IPS-NIHi11 (cell line): ENCODE measurements at regions not wholly inside any gene's neighbourhood (a gene's known extent, or its start where the extent isn't known, plus 50 kb on each side); places are given as distances from the start of the nearest gene placed in this dataset.
"Not testable (repeated sequence)": the region's sequence is repeated elsewhere in the genome, so short reads cannot be mapped to it uniquely, and the experiment has no call there.

Source experiments
- DNase-seq: peaks from one replicate; pipeline ENCODE4 v3.0.0; 2012; ENCODE audit warnings: mixed read lengths, low spot score

GRCh38 chr9:42377530-42378417 lies 194.3 kb downstream of the SPATA31A6 start:
- not testable (repeated sequence) for DNase-seq

DNA sequence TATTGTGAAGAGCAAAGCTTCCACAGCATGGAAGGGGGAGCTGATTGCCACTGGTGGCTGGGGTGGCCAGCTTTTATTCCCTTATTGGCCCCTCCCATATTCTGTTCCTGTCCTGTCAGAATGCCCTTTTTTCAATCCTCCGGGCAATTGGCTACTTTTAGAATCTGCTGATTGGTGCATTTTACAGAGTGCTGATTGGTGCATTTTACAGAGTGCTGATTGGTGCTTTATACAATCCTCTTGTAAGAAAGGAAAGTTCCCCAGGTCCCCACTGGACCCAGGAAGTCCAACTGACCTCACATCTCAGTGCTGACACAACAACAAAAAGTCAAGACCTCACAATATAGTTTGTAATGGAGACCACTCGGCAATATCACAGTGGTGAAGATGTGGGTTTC lies 195.0 kb downstream of the SPATA31A6 start:
- no peak for DNase-seq

DNA sequence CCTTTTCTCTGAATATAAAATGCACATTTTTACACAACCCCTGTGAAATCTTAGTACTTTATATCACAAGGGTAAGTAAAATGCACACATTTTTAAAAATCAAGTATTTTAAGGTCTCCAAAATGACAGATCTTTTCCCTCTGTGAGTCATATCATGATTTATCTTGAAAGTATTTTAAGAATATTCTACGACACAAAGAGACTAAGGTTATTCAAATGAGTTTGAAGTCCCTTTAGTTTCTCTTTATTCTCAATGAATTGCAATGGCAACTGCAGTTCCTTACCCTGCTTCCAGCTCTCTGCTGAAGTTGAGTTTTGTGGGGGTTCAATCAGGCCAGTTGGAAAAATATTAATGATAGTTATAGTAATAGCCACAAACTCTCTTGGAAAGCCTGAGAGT lies 196.1 kb downstream of the SPATA31A6 start:
- DNase-seq, result not testable (repeated sequence)

DNA sequence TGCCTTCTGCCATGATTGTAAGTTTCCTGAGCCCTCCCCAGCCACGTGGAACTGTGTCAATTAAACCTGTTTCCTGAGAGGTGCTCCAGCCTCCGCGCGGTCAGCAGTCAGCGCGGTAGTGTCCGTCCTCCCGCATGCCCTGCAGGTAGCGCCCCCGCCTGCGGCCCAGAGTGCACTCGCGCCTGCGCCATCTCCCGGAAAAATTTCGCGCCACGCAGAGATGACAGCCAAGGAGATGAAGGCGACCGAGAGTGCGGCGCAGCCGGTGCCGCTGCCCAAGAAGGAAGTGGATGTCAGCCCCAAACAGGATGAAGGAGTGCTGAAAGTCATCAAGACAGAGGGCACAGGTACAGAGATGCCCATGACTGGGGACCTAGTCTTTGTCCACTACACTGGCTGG lies 201.1 kb downstream of the SPATA31A6 start:
- not testable (repeated sequence) for DNase-seq

DNA sequence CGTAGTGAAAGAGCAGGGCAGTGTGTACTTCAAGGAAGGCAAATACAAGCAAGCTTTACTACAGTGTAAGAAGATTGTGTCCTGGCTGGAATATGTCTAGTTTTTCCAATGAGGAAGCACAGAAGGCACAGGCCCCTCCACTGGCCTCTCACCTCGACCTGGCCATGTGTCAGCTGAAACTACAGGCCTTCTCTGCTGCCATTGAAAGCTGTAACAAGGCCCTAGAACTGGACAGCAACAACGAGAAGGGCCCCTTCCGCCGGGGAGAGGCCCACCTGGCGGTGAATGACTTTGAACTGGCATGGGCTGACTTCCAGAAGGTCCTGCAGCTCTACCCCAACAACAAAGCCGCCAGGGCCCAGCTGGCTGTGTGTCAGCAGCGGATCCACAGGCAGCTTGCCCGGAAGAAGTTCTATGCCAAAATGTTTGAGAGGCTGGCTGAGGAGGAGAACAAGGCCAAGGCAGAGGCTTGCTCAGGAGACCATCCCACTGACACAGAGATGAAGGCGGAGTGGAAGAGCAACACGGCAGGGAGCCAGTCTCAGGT lies 202.2 kb downstream of the SPATA31A6 start:
- DNase-seq, result not testable (repeated sequence)

DNA sequence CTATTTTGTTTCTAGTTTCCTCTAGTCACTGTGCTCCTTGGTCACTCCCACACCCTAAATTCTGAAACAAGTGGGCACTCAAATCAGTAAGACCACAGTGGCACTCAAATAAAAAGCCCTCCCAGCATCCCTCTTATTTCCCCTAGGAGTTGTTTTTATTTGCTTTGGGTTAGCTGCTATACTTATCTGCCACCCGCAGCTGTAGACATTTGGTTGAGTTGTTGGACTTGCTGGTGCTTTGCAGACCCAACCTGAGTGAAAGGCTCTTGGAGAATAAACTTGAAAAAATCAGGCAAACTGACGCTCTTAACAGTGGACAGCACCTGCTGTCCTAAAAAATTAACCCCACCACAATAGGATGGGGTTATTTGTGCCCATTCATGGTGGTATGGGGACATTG lies 203.0 kb downstream of the SPATA31A6 start:
- peak; percentile 20 for DNase-seq

DNA sequence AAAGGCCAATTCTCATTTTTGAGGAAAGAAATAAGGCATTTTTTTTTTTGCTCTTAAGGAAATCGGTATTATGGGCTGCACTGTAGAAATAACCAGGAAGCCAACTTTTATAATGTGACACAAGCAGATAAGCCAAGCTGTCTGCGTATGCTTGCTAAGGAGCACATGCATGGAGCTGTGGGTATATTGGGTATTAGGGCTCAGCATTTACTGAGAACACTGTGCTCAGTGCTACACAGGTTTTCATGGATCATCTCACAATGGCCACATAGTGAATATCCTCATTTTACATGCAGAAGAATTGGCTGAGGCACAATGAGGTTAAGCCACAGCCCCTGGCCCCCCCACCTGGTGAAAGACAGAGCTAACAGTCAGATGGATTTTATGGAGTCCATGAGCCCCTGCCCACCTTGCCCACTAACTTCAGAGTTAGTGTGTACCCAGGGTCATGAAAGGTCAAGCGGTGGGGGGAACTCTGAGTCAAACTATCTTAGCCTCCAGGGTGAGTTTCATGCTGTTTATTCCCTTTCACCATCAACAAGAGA lies 204.8 kb downstream of the SPATA31A6 start:
- DNase-seq, result peak; percentile 59

GRCh38 chr9:42388846-42389245 lies 205.4 kb downstream of the SPATA31A6 start:
- DNase-seq, result no peak

DNA sequence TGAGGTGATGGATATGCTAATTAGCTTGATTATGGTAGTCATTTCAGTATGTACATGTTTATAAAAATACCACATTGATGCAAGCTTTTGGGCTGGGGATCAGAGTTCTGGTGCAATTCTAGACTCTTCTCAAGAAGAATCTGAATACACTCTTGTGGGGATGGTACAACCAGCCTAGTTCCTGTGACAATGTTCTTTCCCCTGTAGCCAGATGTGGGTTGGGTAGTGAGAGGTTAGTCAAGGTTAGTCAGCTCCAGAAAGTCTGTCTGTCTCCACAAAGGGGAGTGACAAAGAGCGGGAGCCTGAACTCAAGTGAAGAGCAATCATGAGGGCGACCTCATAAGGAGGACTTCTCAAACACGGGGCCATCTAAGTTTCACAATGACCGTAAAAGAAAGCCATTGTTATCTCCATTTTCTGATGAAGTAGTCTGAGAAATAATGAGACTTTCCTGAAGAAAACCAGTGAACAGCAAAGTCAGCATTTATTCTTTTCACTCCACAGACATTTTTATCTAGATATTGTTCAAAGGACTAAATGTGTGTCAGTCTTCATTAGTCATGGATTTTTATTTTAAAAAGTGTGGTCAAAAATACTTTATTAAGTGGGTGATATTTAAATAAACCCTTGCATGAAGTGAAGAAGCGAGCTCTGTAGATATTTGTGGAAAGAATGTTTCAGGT lies 209.5 kb downstream of the SPATA31A6 start:
- not testable (repeated sequence) for DNase-seq

- DNase-seq, result no peak
Observed at GRCh38 chr9:42396318-42396717, 212.9 kb downstream of the SPATA31A6 start.

GRCh38 chr9:42397336-42397735 lies 213.9 kb downstream of the SPATA31A6 start:
- DNase-seq, result not testable (repeated sequence)

GRCh38 chr9:42402919-42403318 lies 219.5 kb downstream of the SPATA31A6 start:
- DNase-seq, result not testable (repeated sequence)

- DNase-seq, result not testable (repeated sequence)
Observed at GRCh38 chr9:42409581-42409980, 226.1 kb downstream of the SPATA31A6 start.

DNA sequence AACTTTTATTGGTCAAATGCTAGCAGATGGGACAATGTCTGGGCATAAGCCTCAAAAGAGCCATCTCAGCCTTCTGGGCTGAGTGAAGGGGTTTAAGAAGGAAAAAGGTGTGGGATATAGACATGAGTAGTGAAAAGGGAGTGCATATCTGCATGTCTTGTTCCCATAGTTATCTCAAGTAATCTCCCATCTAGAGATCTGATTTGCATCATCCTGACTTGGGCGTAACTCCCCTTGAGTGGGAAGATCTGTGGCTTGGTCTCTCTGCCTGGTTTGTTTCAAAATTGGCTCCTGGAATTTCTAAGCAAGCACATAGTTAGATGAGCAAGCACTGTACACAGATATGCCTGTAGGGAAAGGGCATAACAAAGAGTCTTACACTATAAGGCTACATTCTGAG lies 228.9 kb downstream of the SPATA31A6 start:
- not testable (repeated sequence) for DNase-seq

- not testable (repeated sequence) for DNase-seq
Observed at GRCh38 chr9:42414865-42415264, 231.4 kb downstream of the SPATA31A6 start.

GRCh38 chr9:42419652-42420051 lies 236.2 kb downstream of the SPATA31A6 start:
- DNase-seq, result not testable (repeated sequence)

- DNase-seq, result not testable (repeated sequence)
Observed at GRCh38 chr9:42420324-42420723, 236.9 kb downstream of the SPATA31A6 start.

GRCh38 chr9:42421630-42422029 lies 238.2 kb downstream of the SPATA31A6 start:
- not testable (repeated sequence) for DNase-seq

- DNase-seq, result not testable (repeated sequence)
Observed at GRCh38 chr9:42430674-42431615, 247.5 kb downstream of the SPATA31A6 start.

DNA sequence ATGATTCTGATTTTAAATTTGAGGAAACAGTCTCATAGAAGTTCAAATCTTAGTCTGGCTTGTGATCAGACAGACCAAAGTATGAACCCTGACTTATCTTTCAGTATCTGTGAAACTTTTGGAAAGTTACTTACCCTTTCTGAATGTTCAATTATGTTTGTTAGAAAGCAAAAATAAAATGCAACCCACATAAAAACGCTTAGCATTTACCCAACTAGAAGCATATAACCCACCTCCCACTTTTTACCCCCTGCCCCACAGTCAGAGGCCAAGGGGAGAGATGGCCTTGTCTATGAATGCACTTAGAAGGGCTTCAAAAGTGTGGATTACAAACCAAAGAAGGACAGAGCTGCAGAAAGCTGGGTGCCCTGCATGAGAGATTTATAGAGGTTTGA lies 248.2 kb downstream of the SPATA31A6 start:
- not testable (repeated sequence) for DNase-seq
